ENCODE measurements at regions not wholly inside any gene's neighbourhood (a gene's known extent, or its start where the extent isn't known, plus 50 kb on each side); places are given as distances from the start of the nearest gene placed in this dataset.

DNA sequence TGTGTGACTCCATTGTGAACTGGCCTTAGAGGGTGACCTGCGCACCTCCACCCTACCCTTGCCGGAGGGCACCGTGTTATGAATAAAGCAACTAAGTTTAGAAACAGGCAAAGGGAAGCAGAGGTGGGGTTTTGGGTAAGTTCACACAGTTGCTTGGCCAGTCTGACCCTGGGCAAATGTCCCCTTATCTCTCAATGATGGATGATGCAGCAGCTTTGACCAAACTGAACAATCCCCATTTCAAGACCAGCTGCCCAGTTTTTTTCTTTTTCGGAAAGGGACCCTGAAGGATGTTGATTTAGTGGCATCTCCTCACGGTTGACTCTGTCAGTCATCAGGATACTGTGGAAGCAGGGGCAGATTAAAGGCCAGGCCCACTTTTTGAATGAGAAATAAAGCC is 68.7 kb upstream of the PRDM1 start:
- no peak for DNase-seq (ENCODE audit: low read depth)
- TF ChIP-seq, protein P1, sequence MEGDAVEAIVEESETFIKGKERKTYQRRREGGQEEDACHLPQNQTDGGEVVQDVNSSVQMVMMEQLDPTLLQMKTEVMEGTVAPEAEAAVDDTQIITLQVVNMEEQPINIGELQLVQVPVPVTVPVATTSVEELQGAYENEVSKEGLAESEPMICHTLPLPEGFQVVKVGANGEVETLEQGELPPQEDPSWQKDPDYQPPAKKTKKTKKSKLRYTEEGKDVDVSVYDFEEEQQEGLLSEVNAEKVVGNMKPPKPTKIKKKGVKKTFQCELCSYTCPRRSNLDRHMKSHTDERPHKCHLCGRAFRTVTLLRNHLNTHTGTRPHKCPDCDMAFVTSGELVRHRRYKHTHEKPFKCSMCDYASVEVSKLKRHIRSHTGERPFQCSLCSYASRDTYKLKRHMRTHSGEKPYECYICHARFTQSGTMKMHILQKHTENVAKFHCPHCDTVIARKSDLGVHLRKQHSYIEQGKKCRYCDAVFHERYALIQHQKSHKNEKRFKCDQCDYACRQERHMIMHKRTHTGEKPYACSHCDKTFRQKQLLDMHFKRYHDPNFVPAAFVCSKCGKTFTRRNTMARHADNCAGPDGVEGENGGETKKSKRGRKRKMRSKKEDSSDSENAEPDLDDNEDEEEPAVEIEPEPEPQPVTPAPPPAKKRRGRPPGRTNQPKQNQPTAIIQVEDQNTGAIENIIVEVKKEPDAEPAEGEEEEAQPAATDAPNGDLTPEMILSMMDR (IDR thresholded peaks at IDR 0.05; ENCODE audit: low read length, missing control alignments): no peak
- no peak overlapping the region for H3K4me3 ChIP-seq (replicated peaks; ENCODE audit: low read depth, low read length)

DNA sequence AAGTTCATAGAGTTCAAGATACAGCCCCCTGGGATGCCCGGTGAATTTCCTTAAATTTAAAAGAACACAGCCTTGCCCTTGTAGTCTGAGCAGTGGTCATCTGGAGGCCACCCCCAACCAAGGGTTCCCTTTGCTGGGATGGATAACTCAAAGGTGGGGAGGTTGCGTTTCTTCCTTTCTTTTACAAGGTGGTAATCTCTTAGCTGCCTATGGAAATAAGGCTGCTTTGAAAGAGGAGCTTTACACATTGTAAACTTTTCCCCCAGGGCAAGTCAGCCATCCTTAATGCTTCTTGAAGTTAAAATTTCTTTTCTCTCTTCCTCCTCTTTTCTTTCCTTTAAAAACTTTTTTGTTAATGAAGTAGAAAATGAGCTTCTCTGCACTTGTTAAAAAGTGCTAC is 71.2 kb upstream of the PRDM1 start:
- TF ChIP-seq, protein P1 (IDR thresholded peaks at IDR 0.05; ENCODE audit: low read length, missing control alignments): no peak
- DNase-seq (ENCODE audit: low read depth): no peak
- H3K4me3 ChIP-seq (replicated peaks; ENCODE audit: low read depth, low read length): no peak overlapping the region

DNA sequence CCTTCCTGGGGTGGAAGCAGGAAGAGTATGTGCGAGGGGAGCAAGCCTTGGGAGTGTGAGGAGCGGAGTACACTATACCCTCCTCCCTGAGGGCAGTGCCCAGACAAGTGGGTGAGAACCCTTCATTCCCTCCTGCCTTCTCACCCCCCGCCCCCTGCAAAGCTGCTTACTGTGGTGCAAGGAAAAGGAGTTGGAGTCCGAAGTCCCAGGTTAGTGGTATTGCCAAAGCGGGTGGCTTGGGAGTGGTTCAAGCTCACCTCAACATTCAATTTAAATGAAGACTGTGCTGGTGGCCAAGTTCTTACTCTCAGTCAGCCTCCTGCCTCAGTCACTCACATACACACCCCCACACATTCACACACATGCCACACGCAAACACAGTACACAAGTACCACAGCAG is 74.7 kb upstream of the PRDM1 start:
- TF ChIP-seq, protein P1 (IDR thresholded peaks at IDR 0.05; ENCODE audit: low read length, missing control alignments): no peak
- H3K4me3 ChIP-seq (replicated peaks; ENCODE audit: low read depth, low read length): no peak overlapping the region
- DNase-seq (ENCODE audit: low read depth): no peak

DNA sequence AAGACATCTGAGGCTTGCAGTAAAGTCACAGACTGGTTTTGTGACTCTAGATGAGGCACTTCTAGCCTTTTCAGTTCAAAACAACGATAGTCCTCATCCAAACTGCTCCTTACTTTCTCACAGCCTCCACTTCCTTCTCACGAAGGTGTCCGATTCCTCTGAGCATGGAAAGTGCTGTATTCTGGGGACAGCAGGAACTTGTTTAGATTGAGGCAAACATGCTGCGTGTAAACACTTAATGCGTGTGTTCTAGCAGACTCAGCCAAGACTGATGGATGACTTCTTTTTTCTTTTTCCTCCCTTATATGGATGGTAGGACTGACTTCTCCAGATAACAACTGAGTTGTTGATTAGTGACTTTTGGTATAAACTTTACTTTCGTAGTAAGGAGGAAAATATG is 80.2 kb upstream of the PRDM1 start:
- DNase-seq (ENCODE audit: low read depth): no peak

DNA sequence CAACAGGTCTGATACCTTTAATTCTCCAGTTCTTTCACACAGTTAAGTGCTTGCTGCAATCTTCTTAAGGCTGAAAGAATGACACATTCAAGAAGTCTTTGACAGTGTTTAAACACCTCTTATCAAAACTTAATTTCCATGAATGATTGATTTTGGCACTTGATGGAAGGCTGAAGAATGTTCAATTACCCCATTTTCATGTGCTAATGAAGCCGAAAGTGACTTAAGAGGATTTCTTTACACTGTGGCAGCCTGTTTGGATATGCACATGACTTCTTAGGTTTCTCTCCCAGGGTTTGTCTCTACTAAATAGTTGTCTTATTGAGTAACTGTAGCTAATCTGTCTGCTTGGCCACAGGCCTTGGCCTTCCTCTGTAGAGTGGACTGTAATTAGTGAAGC is 81.1 kb upstream of the PRDM1 start:
- H3K4me3 ChIP-seq (replicated peaks; ENCODE audit: low read depth, low read length): no peak overlapping the region
- TF ChIP-seq, protein P1 (IDR thresholded peaks at IDR 0.05; ENCODE audit: low read length, missing control alignments): no peak
- DNase-seq (ENCODE audit: low read depth): no peak

More for the DNA sequence above, 80.2 kb upstream of the PRDM1 start:
- TF ChIP-seq, protein P1 (IDR thresholded peaks at IDR 0.05; ENCODE audit: low read length, missing control alignments): no peak
- no peak overlapping the region for H3K4me3 ChIP-seq (replicated peaks; ENCODE audit: low read depth, low read length)

DNA sequence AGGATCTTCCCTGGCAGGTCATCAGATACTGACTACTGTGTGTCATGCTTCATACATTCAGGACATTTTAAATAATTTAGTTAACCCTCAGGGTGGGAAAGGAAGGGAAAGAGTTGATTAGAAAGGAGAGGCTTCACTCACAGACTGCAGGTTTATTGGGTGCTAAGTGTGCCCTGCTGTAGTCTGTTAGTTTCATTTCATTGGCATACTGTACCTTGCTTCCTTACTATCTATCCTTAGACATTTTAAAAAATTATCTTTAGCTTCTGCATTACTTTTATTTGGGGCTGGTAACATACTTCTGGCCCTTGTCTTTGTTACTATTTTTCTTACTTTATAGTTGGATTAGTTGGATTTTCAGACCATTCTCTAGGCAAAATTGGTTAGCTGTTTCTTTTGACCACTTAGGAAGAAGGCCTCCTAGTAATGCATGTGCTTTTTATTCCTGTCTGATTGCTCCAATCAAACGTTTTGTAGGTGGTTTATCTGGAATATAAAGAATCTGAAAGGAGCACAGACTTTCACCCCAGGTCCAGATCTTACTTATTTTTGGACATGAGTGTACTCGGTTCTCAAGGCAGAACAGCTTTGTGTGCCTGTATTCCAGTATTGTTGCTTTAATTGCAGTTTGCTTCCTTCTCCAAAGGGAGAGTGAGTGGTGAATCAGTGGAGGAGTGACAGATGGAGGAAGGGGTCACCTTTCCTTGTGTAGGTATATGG is 82.7 kb upstream of the PRDM1 start:
- no peak overlapping the region for H3K4me3 ChIP-seq (replicated peaks; ENCODE audit: low read depth, low read length)
- TF ChIP-seq, protein P1 (IDR thresholded peaks at IDR 0.05; ENCODE audit: low read length, missing control alignments): no peak
- DNase-seq (ENCODE audit: low read depth): no peak

DNA sequence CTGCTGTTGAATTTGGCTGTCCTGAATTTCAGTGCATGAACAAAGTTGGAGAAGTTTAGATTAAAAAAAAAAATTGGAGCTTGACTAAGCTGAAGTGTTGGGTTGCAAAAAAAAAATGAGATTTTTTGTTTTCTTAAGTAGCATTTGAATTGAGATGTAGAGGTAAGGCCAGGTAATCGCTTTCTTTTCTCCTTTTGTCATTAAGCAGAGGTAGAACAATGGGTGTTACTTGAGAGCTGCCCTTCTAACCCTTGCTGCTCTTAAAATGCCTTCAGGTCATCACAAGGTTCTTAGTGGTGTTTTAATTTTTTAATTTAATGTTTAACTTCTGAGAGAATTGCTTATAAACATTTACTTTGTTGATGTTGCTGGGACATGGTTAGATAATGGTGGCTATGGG is 84.1 kb upstream of the PRDM1 start:
- TF ChIP-seq, protein P1 (IDR thresholded peaks at IDR 0.05; ENCODE audit: low read length, missing control alignments): no peak
- DNase-seq (ENCODE audit: low read depth): no peak
- H3K4me3 ChIP-seq (replicated peaks; ENCODE audit: low read depth, low read length): no peak overlapping the region

Measured in fibroblast of pulmonary artery (primary cell).